NCI-H2107 treated with DMSO at 0.1 percent for 48 hours (cell line): ENCODE measurements at regions not wholly inside any gene's neighbourhood (a gene's known extent, or its start where the extent isn't known, plus 50 kb on each side); places are given as distances from the start of the nearest gene placed in this dataset.
"Not testable (repeated sequence)": the region's sequence is repeated elsewhere in the genome, so short reads cannot be mapped to it uniquely, and the experiment has no call there.

Source experiments
- DNase-seq: peaks from one replicate; lab custom pipeline; 2025; ENCODE audit not compliant: unreplicated experiment; lab: John Stamatoyannopoulos, UW

DNA sequence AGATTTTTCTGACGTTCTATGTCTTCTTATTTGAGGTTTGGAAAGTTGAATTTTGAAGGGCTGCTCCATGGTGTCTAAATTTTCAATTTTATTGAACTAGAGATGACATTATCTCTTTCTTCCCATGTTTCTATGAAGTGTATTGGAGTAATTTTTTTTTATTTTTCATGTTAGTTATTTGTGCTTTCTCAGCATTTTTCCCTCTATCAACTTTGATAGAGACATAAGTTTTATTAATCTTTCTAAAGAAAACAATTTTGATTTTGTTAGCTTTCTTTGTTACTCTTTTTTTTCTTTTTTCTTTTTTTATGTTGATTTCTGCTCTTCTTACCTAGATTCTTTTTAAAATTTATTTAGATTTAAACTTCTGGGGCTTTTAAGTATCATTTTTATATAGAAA lies 1694.8 kb downstream of the PCDH9 start:
- no peak for DNase-seq

DNA sequence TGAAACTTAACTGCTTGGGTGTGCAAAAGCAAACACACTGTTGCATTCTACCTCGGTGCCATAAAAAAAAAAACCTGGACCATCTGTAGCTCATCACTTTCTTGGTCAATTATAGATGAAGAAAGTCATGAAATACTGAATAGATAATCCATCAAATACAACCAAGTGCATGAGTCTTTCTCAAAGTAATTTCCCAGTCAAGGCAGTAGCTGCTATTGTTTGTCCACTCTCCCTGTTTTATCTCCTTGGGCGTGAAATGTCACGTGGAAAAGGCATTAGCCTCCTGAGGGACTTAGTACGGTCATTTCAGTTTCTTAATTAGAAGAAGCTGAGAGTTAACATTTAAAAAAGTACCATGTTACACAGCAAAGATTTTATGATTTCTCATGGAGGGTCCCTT lies 1697.9 kb downstream of the PCDH9 start:
- no peak for DNase-seq

GRCh38 chr13:65530688-65531087 lies 1699.4 kb downstream of the PCDH9 start:
- no peak for DNase-seq

GRCh38 chr13:65529541-65529940 lies 1700.6 kb downstream of the PCDH9 start:
- DNase-seq, result no peak

DNA sequence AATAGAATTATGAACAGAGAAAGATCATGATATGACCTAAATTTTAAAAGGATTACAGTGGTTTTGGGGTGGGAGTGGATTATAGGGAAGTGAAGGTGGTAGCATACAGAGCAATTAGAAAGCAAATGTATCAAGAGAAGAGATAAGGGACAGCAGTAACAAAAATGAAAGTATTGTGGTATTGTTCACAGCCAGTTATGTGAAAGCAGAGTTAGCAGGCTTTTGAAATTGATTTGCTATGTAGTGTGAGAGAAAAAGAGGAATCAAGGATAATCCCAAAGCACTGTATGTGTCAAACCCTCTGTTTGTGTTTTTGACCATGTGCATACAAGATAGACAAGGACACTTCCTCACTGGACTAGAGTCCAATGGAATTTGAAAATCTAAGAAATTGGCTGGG lies 1721.4 kb downstream of the PCDH9 start:
- DNase-seq, result no peak

- DNase-seq, result no peak
Measured at GRCh38 chr13:65508338-65508737, 1721.8 kb downstream of the PCDH9 start.

DNA sequence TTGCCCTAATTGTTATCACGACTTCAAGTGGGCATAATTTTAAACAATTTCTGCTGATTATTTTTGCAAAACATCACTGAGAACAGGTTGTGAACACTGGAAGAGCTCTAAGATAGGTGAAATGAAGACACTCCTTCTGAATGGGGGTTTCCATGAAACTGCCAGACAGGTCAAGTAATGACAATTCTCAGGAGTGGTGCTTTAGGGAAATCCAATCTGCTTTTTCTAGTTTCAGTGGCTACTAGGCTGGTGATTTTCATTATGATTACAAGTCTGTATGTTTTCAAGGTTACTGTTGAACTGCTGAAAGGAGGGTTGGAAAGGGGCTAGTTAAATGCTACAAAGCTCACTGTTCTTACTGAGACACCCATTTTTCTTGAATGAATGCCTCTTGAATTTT lies 1724.2 kb downstream of the PCDH9 start:
- DNase-seq, result no peak

DNA sequence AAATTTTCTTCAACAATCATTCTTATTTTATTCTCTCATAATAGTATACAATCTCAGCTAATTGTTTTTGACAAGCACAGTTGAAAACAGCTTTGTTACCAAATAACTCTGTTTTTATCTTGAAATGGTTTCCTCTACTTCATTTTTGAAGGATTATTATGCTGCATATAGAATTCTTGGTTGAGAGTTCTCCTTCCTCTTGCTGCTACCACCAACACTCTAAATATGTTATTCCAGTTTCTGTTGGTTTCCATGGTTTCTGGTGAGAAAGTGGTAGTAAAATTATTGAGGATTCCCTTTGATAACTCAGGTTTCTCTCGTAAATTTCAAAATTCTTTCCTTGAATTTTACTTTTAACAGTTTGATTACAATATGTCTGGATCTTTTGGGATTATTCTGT lies 1725.9 kb downstream of the PCDH9 start:
- DNase-seq, result no peak

GRCh38 chr13:65500481-65500880 lies 1729.7 kb downstream of the PCDH9 start:
- DNase-seq, result no peak

- DNase-seq, result no peak
Measured at GRCh38 chr13:65499256-65499655, 1730.9 kb downstream of the PCDH9 start.

- no peak for DNase-seq
Measured at GRCh38 chr13:65497265-65497664, 1732.9 kb downstream of the PCDH9 start.

- not testable (repeated sequence) for DNase-seq
Measured at GRCh38 chr13:65490725-65491124, 1739.4 kb downstream of the PCDH9 start.

- DNase-seq, result no peak
Measured at GRCh38 chr13:65488606-65489005, 1741.5 kb downstream of the PCDH9 start.

- DNase-seq, result no peak
Measured at GRCh38 chr13:65479692-65480091, 1750.4 kb downstream of the PCDH9 start.

- DNase-seq, result no peak
Measured at GRCh38 chr13:65473196-65473595, 1756.9 kb downstream of the PCDH9 start.

GRCh38 chr13:65472336-65472735 lies 1757.8 kb downstream of the PCDH9 start:
- DNase-seq, result no peak

DNA sequence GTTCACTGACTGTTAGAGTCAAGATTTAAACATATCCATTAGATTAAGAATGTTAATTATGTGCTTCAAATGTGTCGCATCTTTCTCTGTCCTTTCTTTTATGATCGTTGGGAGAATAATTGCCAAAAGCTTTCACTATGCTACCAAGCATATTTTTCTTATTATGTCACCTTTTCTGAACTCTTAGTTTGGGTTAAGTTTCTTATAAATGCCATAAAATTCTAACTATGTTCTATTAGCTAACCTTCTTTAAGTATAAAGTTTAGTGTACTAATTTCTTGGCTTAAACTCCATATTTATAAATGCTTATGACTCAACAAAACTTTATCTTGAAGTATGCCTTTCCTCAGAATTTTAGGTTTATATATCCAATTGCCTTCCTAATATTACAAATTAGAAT lies 1759.4 kb downstream of the PCDH9 start:
- no peak for DNase-seq

DNA sequence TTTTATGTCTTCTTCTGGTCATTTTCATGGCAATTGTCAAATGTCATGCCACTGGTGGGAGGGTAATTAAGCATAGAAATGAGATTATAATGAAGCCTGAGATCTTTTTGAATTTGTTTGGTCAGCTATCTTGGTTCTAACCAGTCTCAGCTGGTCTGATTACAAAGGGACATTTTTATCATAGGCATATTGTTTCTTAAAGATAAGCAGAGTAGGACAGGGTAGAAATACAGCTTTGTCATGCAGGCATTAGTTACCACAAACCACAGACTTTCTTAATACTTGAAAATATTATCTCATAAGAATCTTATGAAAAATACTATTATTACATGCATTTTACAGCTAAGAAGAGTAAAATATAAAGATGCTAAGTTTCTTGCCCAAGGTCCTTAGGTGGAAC lies 1761.5 kb downstream of the PCDH9 start:
- no peak for DNase-seq

DNA sequence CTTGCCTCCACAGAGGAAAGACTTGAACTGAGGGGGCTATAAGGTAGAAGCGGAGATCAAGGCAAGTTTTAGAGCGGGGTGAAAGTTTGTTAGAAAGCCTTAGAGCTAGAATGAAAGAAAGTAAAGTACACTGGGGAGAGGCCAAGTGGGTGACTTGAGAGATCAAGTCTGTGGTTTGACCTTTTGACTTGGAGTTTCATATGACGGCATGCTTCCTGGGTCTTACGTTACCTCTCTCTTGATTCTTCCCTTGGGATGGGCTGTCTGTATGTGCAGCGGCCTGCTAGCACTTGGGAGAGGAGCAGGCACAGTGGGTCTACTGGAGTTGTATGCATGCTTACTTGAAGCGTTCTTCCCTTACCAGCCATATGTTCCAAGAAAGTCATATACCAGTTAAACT lies 1768.5 kb downstream of the PCDH9 start:
- DNase-seq, result no peak

GRCh38 chr13:65460136-65460535 lies 1770.0 kb downstream of the PCDH9 start:
- no peak for DNase-seq

- DNase-seq, result no peak
Measured at GRCh38 chr13:65456150-65456912, 1773.8 kb downstream of the PCDH9 start.

- DNase-seq, result no peak
Measured at GRCh38 chr13:65454403-65454802, 1775.7 kb downstream of the PCDH9 start.

DNA sequence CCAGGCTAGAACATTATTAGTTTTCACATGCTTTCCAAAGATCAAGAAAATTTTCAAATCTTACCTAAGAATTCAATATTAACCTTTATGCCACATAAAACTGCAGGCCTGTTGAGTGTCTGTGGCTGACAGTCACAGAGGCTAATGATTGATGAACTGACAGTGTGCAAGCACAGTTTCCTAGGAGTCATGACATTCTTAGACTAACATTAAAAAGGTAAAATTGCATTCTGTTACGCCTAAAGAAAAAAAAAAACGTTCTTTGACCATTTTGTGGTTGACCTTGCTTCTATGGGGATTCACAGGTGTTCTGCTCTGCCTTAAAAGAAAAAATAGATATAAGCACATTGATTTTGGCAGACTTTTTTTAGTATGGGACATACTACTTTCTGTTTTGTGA lies 1776.2 kb downstream of the PCDH9 start:
- DNase-seq, result no peak
